ENCODE measurements at regions not wholly inside any gene's neighbourhood (a gene's known extent, or its start where the extent isn't known, plus 50 kb on each side); places are given as distances from the start of the nearest gene placed in this dataset.

- BruUV-seq (replicated peaks), result no TSS peak
- POLR2A ChIA-PET, result no interaction called here
- no peaks in the 10 kb centered on the region for H3K36me3 ChIP-seq (ENCODE audit: control insufficient read depth in 2 of 2, extremely low read depth in 1 of 2, insufficient read depth in 2 of 2, low read length in 2 of 2)
Observed at GRCh38 chr3:127124120-127124519, 68.8 kb upstream of the PRR23E start.

More at GRCh38 chr3:127124120-127124519, 68.8 kb upstream of the PRR23E start:
- CTCF ChIA-PET, result no interaction called here
- TF ChIP-seq POLR2AphosphoS5 (IDR thresholded peaks at IDR 0.05; ENCODE audit: insufficient read depth, low read depth, low read length), result no peak
- TF ChIP-seq MAX (IDR thresholded peaks at IDR 0.05; ENCODE audit: insufficient read depth, insufficient read length), result no peak
- TF ChIP-seq FOS (IDR thresholded peaks at IDR 0.05; ENCODE audit: borderline replicate concordance, insufficient read depth, low read length), result no peak
- TF ChIP-seq EZH2 (IDR thresholded peaks at IDR 0.05; ENCODE audit: borderline replicate concordance, low read depth, low read length, severe bottlenecking), result no peak
- no peak for TF ChIP-seq JUN (IDR thresholded peaks at IDR 0.05; ENCODE audit: borderline replicate concordance, insufficient read depth, insufficient read length, low read depth)
- no peak for TF ChIP-seq GATA2 (IDR thresholded peaks at IDR 0.05; ENCODE audit: insufficient read depth, insufficient read length, low read depth, low read length)
- no peak for TF ChIP-seq CTCF (IDR thresholded peaks at IDR 0.05; ENCODE audit: extremely low read depth in 1 of 2, insufficient read depth in 1 of 2, low read depth in 1 of 2, low read length in 2 of 2)
- no peak for TF ChIP-seq MYC (IDR thresholded peaks at IDR 0.05; ENCODE audit: low read depth, low read length)
- TF ChIP-seq POLR2A (IDR thresholded peaks at IDR 0.05; ENCODE audit: low read depth, low read length), result no peak
- Histone ChIP-seq H3K4me2 (ENCODE audit: insufficient read depth, low read length) (no peak overlapping the region), H3K9me3 (replicated peaks; ENCODE audit: control insufficient read depth, insufficient read depth, low read length) (no peaks in the 10 kb centered on the region), H3K9ac (replicated peaks; ENCODE audit: extremely low read depth, insufficient read depth, low read length) (no peak overlapping the region), H2AFZ (ENCODE audit: low read depth, low read length) (no peak overlapping the region), H3K27me3 (ENCODE audit: control insufficient read depth in 2 of 2, insufficient read depth in 2 of 2, low read length in 2 of 2) (peaks cover 0 to 3% of the 10 kb centered on the region in 2 experiments), H4K20me1 (replicated peaks; ENCODE audit: control insufficient read depth, extremely low read depth, insufficient read depth, low read length) (no peaks in the 10 kb centered on the region), H3K4me1 (ENCODE audit: control insufficient read depth, extremely low read depth, insufficient read depth, low read length) (no peaks in the 10 kb centered on the region), H3K4me3 (replicated peaks in 1 of 3; ENCODE audit: insufficient read depth in 1 of 3, low read depth in 1 of 3, low read length in 3 of 3) (no peak overlapping the region), H3K9me1 (replicated peaks; ENCODE audit: control insufficient read depth, extremely low read depth, insufficient read depth, low read length) (no peaks in the 10 kb centered on the region), H3K27ac (ENCODE audit: insufficient read depth, low read depth, low read length) (no peak overlapping the region), H3K79me2 (ENCODE audit: control insufficient read depth, insufficient read depth, low read length) (no peaks in the 10 kb centered on the region)
- intact Hi-C loops (cut with micrococcal nuclease), result no loop called here
- FAIRE-seq, result no peak
- no peak for DNase-seq (ENCODE audit: low read depth, low spot score)
- dilution Hi-C loops (cut with MboI; ENCODE audit: extremely low pct_ligation_motif_present, low sequenced_read_pairs), result no loop called here
